ENCODE measurements at regions not wholly inside any gene's neighbourhood (a gene's known extent, or its start where the extent isn't known, plus 50 kb on each side); places are given as distances from the start of the nearest gene placed in this dataset.
"Not testable (repeated sequence)": the region's sequence is repeated elsewhere in the genome, so short reads cannot be mapped to it uniquely, and the experiment has no call there.

- Histone ChIP-seq H3K4me3 (ENCODE audit: low read length in 2 of 2) (no peak overlapping the region), H3K4me1 (ENCODE audit: insufficient read depth, low read length) (no peaks in the 10 kb centered on the region), H3K27me3 (ENCODE audit: insufficient read depth, low read length) (no peaks in the 10 kb centered on the region), H3K9me3 (ENCODE audit: control insufficient read depth in 1 of 2, low read length in 2 of 2) (no peaks in the 10 kb centered on the region), H3K36me3 (ENCODE audit: insufficient read depth, low read length) (no peaks in the 10 kb centered on the region), H3K27ac (ENCODE audit: low read depth, low read length) (no peak overlapping the region)
- intact Hi-C loops (cut with micrococcal nuclease), result no loop called here
- ChIA-PET POLR2A (ENCODE audit: partially characterized antibody) (no interaction called here), CTCF (ENCODE audit: partially characterized antibody) (no interaction called here)
- Mint-ChIP-seq H3K36me3 (no peaks in the 10 kb centered on the region), H3K27ac (no peak overlapping the region), H3K27me3 (no peaks in the 10 kb centered on the region), H3K4me3 (no peak overlapping the region), H3K4me1 (no peaks in the 10 kb centered on the region), H3K9me3 (peaks cover 0 to 19% (median 0%) of the 10 kb centered on the region in 8 donors)
- no peak for DNase-seq
Measured at GRCh38 chr16:6695666-6696065, 637.0 kb upstream of the RBFOX1 start.

DNA sequence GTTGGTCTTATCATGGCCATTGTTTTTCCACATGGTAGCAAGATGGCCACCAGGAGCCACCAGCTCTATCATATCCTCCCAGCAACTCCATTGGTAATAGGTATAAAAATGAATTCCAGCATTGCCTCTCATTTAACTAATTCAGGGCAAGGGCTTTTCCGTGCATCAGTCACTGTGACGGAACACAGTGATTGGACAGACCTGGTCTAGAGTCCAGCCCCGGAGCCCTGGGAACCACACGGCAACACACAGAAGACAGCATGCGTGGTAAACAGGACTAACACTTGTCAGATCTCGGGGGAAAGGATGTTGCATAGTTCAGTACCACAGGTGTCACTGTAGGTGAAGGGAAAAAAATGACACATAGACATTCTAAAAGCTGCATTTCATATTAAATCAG is 638.0 kb upstream of the RBFOX1 start:
- Mint-ChIP-seq H3K36me3 (no peaks in the 10 kb centered on the region), H3K27me3 (no peaks in the 10 kb centered on the region), H3K4me1 (no peaks in the 10 kb centered on the region), H3K9me3 (peaks cover 0 to 16% (median 2%) of the 10 kb centered on the region in 8 donors), H3K27ac (no peak overlapping the region), H3K4me3 (no peak overlapping the region)
- no peaks in the 10 kb centered on the region for H3K27me3 ChIP-seq (ENCODE audit: insufficient read depth, low read length)
- H3K4me3 ChIP-seq (ENCODE audit: low read length in 2 of 2), result no peak overlapping the region
- no peaks in the 10 kb centered on the region for H3K4me1 ChIP-seq (ENCODE audit: insufficient read depth, low read length)
- POLR2A ChIA-PET (ENCODE audit: partially characterized antibody), result no interaction called here
- no peaks in the 10 kb centered on the region for H3K9me3 ChIP-seq (ENCODE audit: control insufficient read depth in 1 of 2, low read length in 2 of 2)
- intact Hi-C loops (cut with micrococcal nuclease), result no loop called here
- no peak overlapping the region for H3K27ac ChIP-seq (ENCODE audit: low read depth, low read length)
- CTCF ChIA-PET (ENCODE audit: partially characterized antibody), result no interaction called here
- DNase-seq, result no peak
- H3K36me3 ChIP-seq (ENCODE audit: insufficient read depth, low read length), result no peaks in the 10 kb centered on the region

DNA sequence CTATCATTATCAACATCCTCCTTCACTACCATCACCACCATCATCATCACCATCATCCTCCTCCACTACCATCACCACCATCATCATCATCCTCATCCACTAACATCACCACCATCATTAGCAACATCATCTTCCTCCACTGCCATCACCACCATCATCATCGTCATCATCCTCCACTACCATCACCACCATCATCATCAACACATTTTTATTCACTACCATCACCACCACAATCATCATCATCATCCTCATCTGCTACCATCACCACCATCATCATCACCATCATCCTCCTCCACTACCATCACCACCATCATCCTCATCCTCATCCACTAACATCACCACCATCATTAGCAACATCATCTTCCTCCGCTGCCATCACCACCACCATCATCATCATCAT is 639.2 kb upstream of the RBFOX1 start:
- H3K27me3 Mint-ChIP-seq; H3K4me3 Mint-ChIP-seq; H3K27me3 ChIP-seq (ENCODE audit: insufficient read depth, low read length); H3K4me1 Mint-ChIP-seq; H3K9me3 ChIP-seq (ENCODE audit: control insufficient read depth in 1 of 2, low read length in 2 of 2); H3K36me3 ChIP-seq (ENCODE audit: insufficient read depth, low read length); DNase-seq; intact Hi-C loops (cut with micrococcal nuclease); CTCF ChIA-PET (ENCODE audit: partially characterized antibody); H3K4me3 ChIP-seq (ENCODE audit: low read length in 2 of 2); POLR2A ChIA-PET (ENCODE audit: partially characterized antibody); H3K27ac ChIP-seq (ENCODE audit: low read depth, low read length); H3K36me3 Mint-ChIP-seq; H3K27ac Mint-ChIP-seq; H3K4me1 ChIP-seq (ENCODE audit: insufficient read depth, low read length): not testable (repeated sequence)
- H3K9me3 Mint-ChIP-seq, result peaks cover 0 to 11% (median 3%) of the 10 kb centered on the region in 8 donors

DNA sequence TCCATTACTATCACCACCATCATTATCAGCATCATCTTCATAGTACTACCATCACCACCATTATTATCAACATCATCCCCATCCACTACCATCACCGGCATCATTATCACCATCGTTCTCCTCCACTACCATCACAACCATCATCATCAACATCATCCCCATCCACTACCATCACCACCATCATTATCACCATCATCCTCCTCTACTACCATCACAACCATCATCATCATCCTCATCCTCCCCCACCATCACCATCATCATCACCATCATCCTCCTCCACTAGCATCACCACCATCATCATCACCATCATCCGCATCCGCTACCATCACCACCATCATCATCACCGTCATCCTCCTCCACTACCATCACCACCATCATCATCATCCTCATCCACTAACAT is 639.8 kb upstream of the RBFOX1 start:
- no peak overlapping the region for H3K27ac ChIP-seq (ENCODE audit: low read depth, low read length)
- no peaks in the 10 kb centered on the region for H3K27me3 ChIP-seq (ENCODE audit: insufficient read depth, low read length)
- no peak overlapping the region for H3K4me3 ChIP-seq (ENCODE audit: low read length in 2 of 2)
- no peaks in the 10 kb centered on the region for H3K4me1 ChIP-seq (ENCODE audit: insufficient read depth, low read length)
- H3K36me3 Mint-ChIP-seq, result no peaks in the 10 kb centered on the region
- CTCF ChIA-PET (ENCODE audit: partially characterized antibody), result no interaction called here
- H3K36me3 ChIP-seq (ENCODE audit: insufficient read depth, low read length), result no peaks in the 10 kb centered on the region
- no peaks in the 10 kb centered on the region for H3K27me3 Mint-ChIP-seq
- intact Hi-C loops (cut with micrococcal nuclease), result no loop called here
- no peaks in the 10 kb centered on the region for H3K4me1 Mint-ChIP-seq
- no peaks in the 10 kb centered on the region for H3K9me3 ChIP-seq (ENCODE audit: control insufficient read depth in 1 of 2, low read length in 2 of 2)
- POLR2A ChIA-PET (ENCODE audit: partially characterized antibody), result no interaction called here
- H3K9me3 Mint-ChIP-seq, result peaks cover 0 to 16% (median 5%) of the 10 kb centered on the region in 8 donors
- no peak overlapping the region for H3K4me3 Mint-ChIP-seq
- no peak overlapping the region for H3K27ac Mint-ChIP-seq
- no peak for DNase-seq

GRCh38 chr16:6690741-6691140 is 641.9 kb upstream of the RBFOX1 start:
- H3K9me3 Mint-ChIP-seq, result peaks cover 0 to 20% (median 10%) of the 10 kb centered on the region in 8 donors

DNA sequence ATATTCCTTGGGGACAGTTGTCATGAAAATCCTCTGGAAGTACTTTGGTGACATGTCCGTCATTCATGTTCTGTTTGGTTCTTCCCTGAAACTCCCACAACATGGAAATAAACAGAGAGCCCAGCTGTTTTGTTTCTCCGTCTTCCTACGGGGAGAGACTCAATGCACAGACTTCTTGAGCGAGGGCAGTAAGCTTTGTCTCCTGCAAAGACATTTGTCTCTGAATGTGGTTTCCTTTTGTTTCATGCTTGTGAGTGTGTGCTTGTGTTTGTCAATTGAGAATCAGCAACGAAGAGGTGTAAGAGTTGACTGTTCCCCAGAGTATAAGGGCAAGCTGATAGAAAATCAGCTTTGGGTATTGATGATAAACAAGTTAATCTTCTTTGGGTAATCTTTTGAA is 643.0 kb upstream of the RBFOX1 start:
- Histone ChIP-seq H3K36me3 (ENCODE audit: insufficient read depth, low read length) (no peaks in the 10 kb centered on the region), H3K4me1 (ENCODE audit: insufficient read depth, low read length) (no peaks in the 10 kb centered on the region), H3K9me3 (ENCODE audit: control insufficient read depth in 1 of 2, low read length in 2 of 2) (no peaks in the 10 kb centered on the region), H3K27ac (ENCODE audit: low read depth, low read length) (no peak overlapping the region), H3K4me3 (ENCODE audit: low read length in 2 of 2) (no peak overlapping the region), H3K27me3 (ENCODE audit: insufficient read depth, low read length) (no peaks in the 10 kb centered on the region)
- Mint-ChIP-seq H3K27ac (no peak overlapping the region), H3K27me3 (no peaks in the 10 kb centered on the region), H3K36me3 (no peaks in the 10 kb centered on the region), H3K4me3 (no peak overlapping the region), H3K9me3 (peaks cover 0 to 16% (median 10%) of the 10 kb centered on the region in 8 donors), H3K4me1 (no peaks in the 10 kb centered on the region)
- POLR2A ChIA-PET (ENCODE audit: partially characterized antibody), result no interaction called here
- CTCF ChIA-PET (ENCODE audit: partially characterized antibody), result no interaction called here
- DNase-seq, result no peak
- intact Hi-C loops (cut with micrococcal nuclease), result no loop called here

More at GRCh38 chr16:6690741-6691140, 641.9 kb upstream of the RBFOX1 start:
- Histone ChIP-seq H3K4me1 (ENCODE audit: insufficient read depth, low read length) (no peaks in the 10 kb centered on the region), H3K9me3 (ENCODE audit: control insufficient read depth in 1 of 2, low read length in 2 of 2) (no peaks in the 10 kb centered on the region), H3K27ac (ENCODE audit: low read depth, low read length) (no peak overlapping the region), H3K36me3 (ENCODE audit: insufficient read depth, low read length) (no peaks in the 10 kb centered on the region), H3K4me3 (ENCODE audit: low read length in 2 of 2) (no peak overlapping the region), H3K27me3 (ENCODE audit: insufficient read depth, low read length) (no peaks in the 10 kb centered on the region)
- Mint-ChIP-seq H3K4me1 (no peaks in the 10 kb centered on the region), H3K27me3 (no peaks in the 10 kb centered on the region), H3K27ac (no peak overlapping the region), H3K4me3 (no peak overlapping the region), H3K36me3 (no peaks in the 10 kb centered on the region)
- intact Hi-C loops (cut with micrococcal nuclease), result no loop called here
- ChIA-PET POLR2A (ENCODE audit: partially characterized antibody) (no interaction called here), CTCF (ENCODE audit: partially characterized antibody) (no interaction called here)
- no peak for DNase-seq

DNA sequence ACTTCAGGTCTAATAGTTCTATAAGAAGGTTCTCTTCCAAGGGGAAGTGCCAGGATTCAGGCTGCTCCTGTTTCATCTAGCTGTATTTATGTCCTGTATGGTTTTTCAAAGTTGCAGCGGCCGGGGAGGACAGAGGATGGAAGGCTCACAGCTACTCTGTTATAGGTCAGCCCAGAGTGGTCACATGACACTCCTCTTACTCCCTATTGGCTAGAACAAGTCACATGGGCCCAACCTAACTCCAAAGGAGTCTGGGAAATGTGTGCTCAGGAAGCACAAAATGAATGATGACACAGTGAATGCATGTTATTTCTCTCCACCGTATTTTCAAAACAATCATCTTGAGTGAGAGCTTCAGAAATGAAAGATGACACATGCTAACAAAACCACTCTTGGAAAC is 645.1 kb upstream of the RBFOX1 start:
- Mint-ChIP-seq H3K27ac (no peak overlapping the region), H3K4me1 (no peaks in the 10 kb centered on the region), H3K27me3 (no peaks in the 10 kb centered on the region), H3K4me3 (no peak overlapping the region), H3K36me3 (no peaks in the 10 kb centered on the region), H3K9me3 (peaks cover 0 to 17% (median 10%) of the 10 kb centered on the region in 8 donors)
- no peaks in the 10 kb centered on the region for H3K4me1 ChIP-seq (ENCODE audit: insufficient read depth, low read length)
- H3K27ac ChIP-seq (ENCODE audit: low read depth, low read length), result no peak overlapping the region
- POLR2A ChIA-PET (ENCODE audit: partially characterized antibody), result no interaction called here
- no peaks in the 10 kb centered on the region for H3K27me3 ChIP-seq (ENCODE audit: insufficient read depth, low read length)
- H3K4me3 ChIP-seq (ENCODE audit: low read length in 2 of 2), result no peak overlapping the region
- no peak for DNase-seq
- H3K9me3 ChIP-seq (ENCODE audit: control insufficient read depth in 1 of 2, low read length in 2 of 2), result no peaks in the 10 kb centered on the region
- CTCF ChIA-PET (ENCODE audit: partially characterized antibody), result no interaction called here
- H3K36me3 ChIP-seq (ENCODE audit: insufficient read depth, low read length), result no peaks in the 10 kb centered on the region
- intact Hi-C loops (cut with micrococcal nuclease), result no loop called here

GRCh38 chr16:6684076-6684673 is 648.5 kb upstream of the RBFOX1 start:
- CTCF ChIA-PET (ENCODE audit: partially characterized antibody), result no interaction called here
- no peak overlapping the region for H3K27ac Mint-ChIP-seq

More at GRCh38 chr16:6684076-6684673, 648.5 kb upstream of the RBFOX1 start:
- H3K27me3 ChIP-seq (ENCODE audit: insufficient read depth, low read length), result no peaks in the 10 kb centered on the region
- H3K9me3 ChIP-seq (ENCODE audit: control insufficient read depth in 1 of 2, low read length in 2 of 2), result no peaks in the 10 kb centered on the region
- no peak overlapping the region for H3K4me3 Mint-ChIP-seq
- no peak overlapping the region for H3K27ac ChIP-seq (ENCODE audit: low read depth, low read length)
- no peaks in the 10 kb centered on the region for H3K4me1 ChIP-seq (ENCODE audit: insufficient read depth, low read length)
- intact Hi-C loops (cut with micrococcal nuclease), result no loop called here
- H3K27me3 Mint-ChIP-seq, result no peaks in the 10 kb centered on the region
- no peak overlapping the region for H3K4me3 ChIP-seq (ENCODE audit: low read length in 2 of 2)
- POLR2A ChIA-PET (ENCODE audit: partially characterized antibody), result no interaction called here
- H3K36me3 ChIP-seq (ENCODE audit: insufficient read depth, low read length), result no peaks in the 10 kb centered on the region
- peaks cover 0 to 14% (median 11%) of the 10 kb centered on the region in 8 donors for H3K9me3 Mint-ChIP-seq
- no peak for DNase-seq
- H3K36me3 Mint-ChIP-seq, result no peaks in the 10 kb centered on the region
- no peaks in the 10 kb centered on the region for H3K4me1 Mint-ChIP-seq

Data from CD4-positive, alpha-beta memory T cell (primary cell).